ENCODE measurements at regions not wholly inside any gene's neighbourhood (a gene's known extent, or its start where the extent isn't known, plus 50 kb on each side); places are given as distances from the start of the nearest gene placed in this dataset.
A peak's percentile ranks its signal among the peaks of the same experiment; 100 is the strongest.
"Not testable (repeated sequence)": the region's sequence is repeated elsewhere in the genome, so short reads cannot be mapped to it uniquely, and the experiment has no call there.

- DNase-seq: no peak
These were observed 187.1 kb downstream of the UACA start for GRCh38 chr15:70576276-70576675.

GRCh38 chr15:70575231-70576226 is 187.8 kb downstream of the UACA start:
- DNase-seq: no peak

- DNase-seq: not testable (repeated sequence)
These were observed 189.0 kb downstream of the UACA start for GRCh38 chr15:70574325-70574724.

GRCh38 chr15:70573121-70573850 is 190.1 kb downstream of the UACA start:
- DNase-seq: no peak

GRCh38 chr15:70569714-70570231 is 193.6 kb downstream of the UACA start:
- no peak for DNase-seq

- no peak for DNase-seq
These were observed 194.2 kb downstream of the UACA start for GRCh38 chr15:70569091-70569713.

GRCh38 chr15:70566989-70567388 is 196.4 kb downstream of the UACA start:
- DNase-seq: no peak

- no peak for DNase-seq
These were observed 197.1 kb downstream of the UACA start for GRCh38 chr15:70566047-70566835.

GRCh38 chr15:70563561-70564095 is 199.7 kb downstream of the UACA start:
- DNase-seq: no peak

- DNase-seq: no peak
These were observed 200.5 kb downstream of the UACA start for GRCh38 chr15:70562906-70563305.

- no peak for DNase-seq
These were observed 201.5 kb downstream of the UACA start for GRCh38 chr15:70561885-70562284.

GRCh38 chr15:70560617-70561328 is 202.6 kb downstream of the UACA start:
- no peak for DNase-seq

GRCh38 chr15:70559265-70560239 is 203.8 kb downstream of the UACA start:
- peak; percentile 61 for DNase-seq

GRCh38 chr15:70558406-70559264 is 204.7 kb downstream of the UACA start:
- DNase-seq: no peak

GRCh38 chr15:70557521-70558258 is 205.7 kb downstream of the UACA start:
- no peak for DNase-seq

GRCh38 chr15:70556779-70557178 is 206.6 kb downstream of the UACA start:
- no peak for DNase-seq

- no peak for DNase-seq
These were observed 207.1 kb downstream of the UACA start for GRCh38 chr15:70556151-70556741.

- DNase-seq: no peak
These were observed 207.6 kb downstream of the UACA start for GRCh38 chr15:70555713-70556112.

All from CD4-positive, alpha-beta T cell treated with Interleukin-15 for 1 hour (primary cell).